Nephron progenitor cell (in vitro differentiated cells): ENCODE measurements at regions not wholly inside any gene's neighbourhood (a gene's known extent, or its start where the extent isn't known, plus 50 kb on each side); places are given as distances from the start of the nearest gene placed in this dataset.

Experiments
- DNase-seq: peaks from one replicate; pipeline ENCODE4 v3.0.0; 2021
- H3K27ac Mint-ChIP-seq: 2 replicates; pipeline ENCODE4 v1.8.0; 2021; ENCODE audit warnings: mild to moderate bottlenecking, moderate library complexity, mixed read lengths
- H3K27me3 Mint-ChIP-seq: 2 replicates; pipeline ENCODE4 v1.8.0; 2021; ENCODE audit warnings: mild to moderate bottlenecking, low read depth, mixed read lengths; ENCODE audit not compliant: poor library complexity
- H3K36me3 Mint-ChIP-seq: 2 replicates; pipeline ENCODE4 v1.8.0; 2021; ENCODE audit warnings: low read depth, mixed read lengths
- H3K4me1 Mint-ChIP-seq: 2 replicates; pipeline ENCODE4 v1.8.0; 2021; ENCODE audit warnings: mixed read lengths
- H3K4me3 Mint-ChIP-seq: 2 replicates; pipeline ENCODE4 v1.8.0; 2021; ENCODE audit warnings: mild to moderate bottlenecking, moderate library complexity, mixed read lengths
- H3K9me3 Mint-ChIP-seq: 2 replicates; pipeline ENCODE4 v1.8.0; 2021; ENCODE audit warnings: mild to moderate bottlenecking, moderate library complexity, mixed read lengths
- TF ChIP-seq, protein P1 (sequence below): fragments of 200-600 bp; sonication (generic); IDR thresholded peaks from 2 replicates; pipeline ENCODE4 v1.5.0; 2021; ENCODE audit warnings: antibody characterized with exemption

DNA sequence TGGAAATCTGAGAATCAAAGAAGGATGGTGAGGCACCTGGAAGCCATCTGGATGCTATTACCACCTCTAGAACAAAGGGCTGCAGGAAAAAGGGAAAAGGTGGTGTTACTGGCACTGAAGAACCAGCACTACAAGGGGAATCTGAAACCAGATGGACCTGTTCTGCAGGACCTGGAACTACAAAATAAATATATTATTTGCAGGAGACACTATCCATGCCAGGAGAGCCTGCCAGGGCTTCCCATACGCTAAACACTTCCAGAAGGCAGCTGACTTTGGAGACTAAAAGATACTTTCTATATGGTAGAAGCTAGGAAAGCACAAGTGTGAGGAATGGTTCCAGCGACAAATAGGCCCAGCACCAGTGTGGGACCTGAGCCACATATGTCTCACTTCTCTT is 83.4 kb upstream of the POU1F1 start:
- Mint-ChIP-seq H3K4me1 (no peaks in the 10 kb centered on the region), H3K4me3 (no peak overlapping the region), H3K27ac (no peak overlapping the region), H3K36me3 (no peaks in the 10 kb centered on the region), H3K27me3 (no peaks in the 10 kb centered on the region), H3K9me3 (peaks cover 4% of the 10 kb centered on the region)
- no peak for DNase-seq
- TF ChIP-seq, protein P1, sequence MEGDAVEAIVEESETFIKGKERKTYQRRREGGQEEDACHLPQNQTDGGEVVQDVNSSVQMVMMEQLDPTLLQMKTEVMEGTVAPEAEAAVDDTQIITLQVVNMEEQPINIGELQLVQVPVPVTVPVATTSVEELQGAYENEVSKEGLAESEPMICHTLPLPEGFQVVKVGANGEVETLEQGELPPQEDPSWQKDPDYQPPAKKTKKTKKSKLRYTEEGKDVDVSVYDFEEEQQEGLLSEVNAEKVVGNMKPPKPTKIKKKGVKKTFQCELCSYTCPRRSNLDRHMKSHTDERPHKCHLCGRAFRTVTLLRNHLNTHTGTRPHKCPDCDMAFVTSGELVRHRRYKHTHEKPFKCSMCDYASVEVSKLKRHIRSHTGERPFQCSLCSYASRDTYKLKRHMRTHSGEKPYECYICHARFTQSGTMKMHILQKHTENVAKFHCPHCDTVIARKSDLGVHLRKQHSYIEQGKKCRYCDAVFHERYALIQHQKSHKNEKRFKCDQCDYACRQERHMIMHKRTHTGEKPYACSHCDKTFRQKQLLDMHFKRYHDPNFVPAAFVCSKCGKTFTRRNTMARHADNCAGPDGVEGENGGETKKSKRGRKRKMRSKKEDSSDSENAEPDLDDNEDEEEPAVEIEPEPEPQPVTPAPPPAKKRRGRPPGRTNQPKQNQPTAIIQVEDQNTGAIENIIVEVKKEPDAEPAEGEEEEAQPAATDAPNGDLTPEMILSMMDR, result no peak

DNA sequence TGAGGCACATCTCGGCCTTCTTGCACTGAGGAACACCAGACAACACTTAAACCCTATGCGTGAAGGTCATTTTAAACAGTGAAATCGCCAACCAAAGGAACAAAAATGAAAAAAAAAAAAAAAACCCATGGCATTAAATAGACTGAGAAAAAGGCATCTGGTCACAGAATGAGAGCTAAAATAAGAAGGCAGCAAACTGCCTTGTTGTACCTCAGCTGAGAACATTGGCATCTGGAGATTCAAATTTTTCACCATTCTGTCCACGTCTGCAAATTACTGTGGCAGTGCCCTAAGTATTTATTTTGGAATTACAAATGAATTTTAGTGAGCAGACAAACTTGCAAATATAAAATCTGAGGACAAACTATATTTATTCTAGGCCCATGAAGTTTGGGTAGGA is 82.6 kb upstream of the POU1F1 start:
- Mint-ChIP-seq H3K9me3 (peaks cover 4% of the 10 kb centered on the region), H3K4me1 (peaks cover 7% of the 10 kb centered on the region), H3K27ac (no peak overlapping the region), H3K4me3 (no peak overlapping the region), H3K27me3 (peaks cover 4% of the 10 kb centered on the region), H3K36me3 (no peaks in the 10 kb centered on the region)
- TF ChIP-seq, protein P1, result no peak
- no peak for DNase-seq

DNA sequence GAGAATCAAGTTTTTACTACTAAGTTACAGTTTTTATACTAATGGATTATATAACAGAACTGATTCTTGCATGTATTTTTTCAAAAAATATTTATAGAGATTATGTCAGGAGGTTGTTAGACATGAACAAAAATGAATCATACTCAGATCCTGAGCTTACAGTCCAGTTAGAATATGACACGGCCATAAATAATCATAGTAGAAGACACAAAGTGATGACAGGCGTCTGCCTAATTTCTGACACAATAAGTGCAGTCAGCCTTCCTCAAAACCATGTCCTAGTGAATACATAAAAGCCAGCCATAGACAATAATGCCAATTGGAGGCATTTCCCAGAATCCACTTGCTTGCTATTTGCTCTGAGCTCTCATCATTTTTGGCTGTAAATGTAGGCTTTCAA is 81.7 kb upstream of the POU1F1 start:
- TF ChIP-seq, protein P1, result no peak
- no peak for DNase-seq
- H3K27ac Mint-ChIP-seq, result no peak overlapping the region
- H3K4me3 Mint-ChIP-seq, result no peak overlapping the region
- peaks cover 4% of the 10 kb centered on the region for H3K9me3 Mint-ChIP-seq
- peaks cover 16% of the 10 kb centered on the region for H3K4me1 Mint-ChIP-seq
- no peaks in the 10 kb centered on the region for H3K36me3 Mint-ChIP-seq
- H3K27me3 Mint-ChIP-seq, result peaks cover 4% of the 10 kb centered on the region

DNA sequence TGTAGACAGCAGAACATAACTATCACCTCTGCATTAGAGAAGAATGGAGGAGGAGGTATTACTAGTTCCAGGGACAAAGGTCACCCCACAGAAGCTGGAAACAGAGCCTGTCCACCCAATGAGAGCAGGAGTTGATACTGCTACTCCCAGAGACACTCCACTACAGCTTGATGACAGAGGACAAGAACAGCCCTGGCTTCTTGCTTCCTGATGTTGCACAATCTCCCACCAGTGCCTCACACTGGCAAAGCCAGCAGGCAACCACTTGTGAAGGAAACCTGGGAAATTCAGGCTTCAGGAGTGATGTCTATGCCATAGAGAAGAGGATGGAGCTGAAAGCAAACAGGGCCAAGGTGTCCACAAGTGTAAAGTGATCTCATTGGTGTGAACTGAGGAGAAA is 78.0 kb upstream of the POU1F1 start:
- peaks cover 4% of the 10 kb centered on the region for H3K27me3 Mint-ChIP-seq
- no peak overlapping the region for H3K4me3 Mint-ChIP-seq
- DNase-seq, result no peak
- H3K36me3 Mint-ChIP-seq, result no peaks in the 10 kb centered on the region
- peaks cover 19% of the 10 kb centered on the region for H3K4me1 Mint-ChIP-seq
- TF ChIP-seq, protein P1, result no peak
- no peak overlapping the region for H3K27ac Mint-ChIP-seq
- H3K9me3 Mint-ChIP-seq, result peaks cover 4% of the 10 kb centered on the region

DNA sequence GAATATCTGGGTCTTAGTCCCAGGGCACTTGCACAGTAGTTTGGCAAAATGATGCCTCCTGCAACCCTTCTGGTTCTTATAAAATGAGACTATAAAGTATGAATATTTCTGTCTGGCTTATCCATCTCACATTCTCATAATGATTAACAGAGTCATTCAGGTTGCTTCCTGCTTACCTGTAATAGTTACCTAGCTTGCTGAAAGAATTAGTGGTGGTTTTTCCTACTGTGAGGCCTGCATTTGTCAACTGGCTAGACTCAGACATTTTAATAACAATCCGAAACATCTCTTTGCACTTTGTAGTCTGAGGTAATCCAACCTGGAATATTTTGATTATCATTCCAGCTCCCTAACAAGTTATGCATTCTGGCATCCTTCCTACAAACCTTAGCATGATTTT is 75.6 kb upstream of the POU1F1 start:
- H3K9me3 Mint-ChIP-seq, result peaks cover 4% of the 10 kb centered on the region
- H3K27me3 Mint-ChIP-seq, result peaks cover 4% of the 10 kb centered on the region
- H3K4me3 Mint-ChIP-seq, result no peak overlapping the region
- no peaks in the 10 kb centered on the region for H3K36me3 Mint-ChIP-seq
- peaks cover 19% of the 10 kb centered on the region for H3K4me1 Mint-ChIP-seq
- H3K27ac Mint-ChIP-seq, result no peak overlapping the region
- DNase-seq, result no peak
- TF ChIP-seq, protein P1, result no peak

DNA sequence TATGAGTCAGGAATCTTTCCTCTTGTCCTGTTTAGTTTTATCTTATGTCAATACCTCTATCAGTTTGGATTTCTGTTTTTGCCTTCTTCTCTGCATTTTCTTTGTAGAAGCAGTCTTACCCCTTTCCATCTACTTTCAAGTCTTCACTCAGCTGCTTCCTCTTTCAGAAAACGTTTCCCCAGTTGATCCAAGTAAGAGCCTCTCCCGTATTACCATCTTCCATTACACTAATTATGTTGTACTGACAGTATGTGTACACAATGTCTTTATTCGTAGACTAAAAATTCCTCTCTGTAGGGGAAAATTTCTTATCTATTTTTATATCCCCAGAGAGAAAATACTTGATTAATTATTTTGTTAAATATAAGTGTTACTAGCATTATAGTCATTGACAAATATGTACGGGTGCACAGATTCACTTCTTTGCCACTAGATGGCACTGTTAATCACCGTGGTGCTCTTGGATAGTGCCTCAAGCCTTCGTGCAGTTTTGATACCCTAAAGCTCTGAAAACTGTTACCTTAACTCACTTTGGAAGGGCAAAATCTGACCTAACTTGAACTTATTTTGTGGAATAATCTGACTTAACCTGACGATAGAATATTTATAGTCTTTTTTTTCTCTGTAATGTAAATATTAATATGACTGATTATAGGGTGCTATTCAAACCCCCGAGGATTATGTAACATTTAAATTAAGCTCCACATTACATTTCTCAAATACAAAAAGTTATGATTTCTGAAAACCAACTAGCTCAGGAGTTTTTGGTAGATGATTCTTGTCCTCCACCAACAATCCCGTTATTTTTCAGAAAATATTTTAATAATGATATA is 74.2 kb upstream of the POU1F1 start:
- DNase-seq, result peak; percentile 7
- H3K9me3 Mint-ChIP-seq, result peaks cover 8% of the 10 kb centered on the region
- no peaks in the 10 kb centered on the region for H3K36me3 Mint-ChIP-seq
- H3K27me3 Mint-ChIP-seq, result peaks cover 4% of the 10 kb centered on the region
- peaks cover 19% of the 10 kb centered on the region for H3K4me1 Mint-ChIP-seq
- no peak overlapping the region for H3K4me3 Mint-ChIP-seq
- no peak overlapping the region for H3K27ac Mint-ChIP-seq
- TF ChIP-seq, protein P1, result peak; percentile 95
